NCI-H774 (cell line): ENCODE measurements at regions not wholly inside any gene's neighbourhood (a gene's known extent, or its start where the extent isn't known, plus 50 kb on each side); places are given as distances from the start of the nearest gene placed in this dataset.

Experiments
- DNase-seq: peaks from one replicate; lab custom pipeline; 2025; lab: John Stamatoyannopoulos, UW

- no peak for DNase-seq
Measured at GRCh38 chr10:3016016-3016415, 51.3 kb upstream of the PFKP start.

DNA sequence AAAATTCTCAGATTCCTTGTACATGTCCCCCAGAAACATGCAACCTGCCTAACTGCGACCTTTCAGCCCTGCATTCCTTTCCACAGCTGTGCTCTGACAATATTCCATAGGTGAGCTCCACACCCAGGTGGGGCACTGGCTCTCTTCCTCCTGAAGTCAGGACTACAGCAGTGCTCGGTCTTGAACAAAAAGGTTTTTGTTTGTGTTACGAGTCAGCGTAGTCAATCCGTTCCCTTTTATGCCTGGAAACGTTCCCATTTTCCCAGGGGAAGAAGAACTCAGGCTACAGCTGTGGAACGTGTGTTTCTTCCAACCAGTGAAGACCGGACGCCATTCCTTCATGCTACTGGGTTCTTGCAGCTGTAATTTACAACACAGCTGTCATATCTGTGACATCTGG lies 52.4 kb upstream of the PFKP start:
- no peak for DNase-seq

DNA sequence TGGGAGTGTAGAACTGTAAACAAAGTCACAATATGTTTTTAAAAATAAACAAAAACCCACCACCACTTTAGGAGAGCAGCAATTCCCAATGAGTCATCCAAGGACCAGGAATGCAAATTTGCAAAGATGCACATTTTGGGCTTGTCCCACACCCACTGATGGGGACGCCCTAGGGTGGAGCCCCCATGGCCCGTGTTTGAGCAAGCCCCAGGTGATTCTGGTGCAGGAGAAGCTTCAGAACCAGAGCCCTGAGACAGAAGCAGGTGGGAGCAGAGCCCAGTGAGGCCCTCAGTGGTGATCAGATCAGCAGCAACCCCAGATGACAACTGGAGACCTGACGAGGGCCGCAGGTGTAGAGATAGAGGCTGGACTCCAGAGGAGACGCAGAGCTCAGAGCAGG lies 55.1 kb upstream of the PFKP start:
- DNase-seq = no peak

- DNase-seq = no peak
Measured at GRCh38 chr10:3010816-3011460, 56.4 kb upstream of the PFKP start.

- DNase-seq = no peak
Measured at GRCh38 chr10:3010334-3010733, 57.0 kb upstream of the PFKP start.

GRCh38 chr10:3009341-3009740 lies 58.0 kb upstream of the PFKP start:
- DNase-seq = no peak

DNA sequence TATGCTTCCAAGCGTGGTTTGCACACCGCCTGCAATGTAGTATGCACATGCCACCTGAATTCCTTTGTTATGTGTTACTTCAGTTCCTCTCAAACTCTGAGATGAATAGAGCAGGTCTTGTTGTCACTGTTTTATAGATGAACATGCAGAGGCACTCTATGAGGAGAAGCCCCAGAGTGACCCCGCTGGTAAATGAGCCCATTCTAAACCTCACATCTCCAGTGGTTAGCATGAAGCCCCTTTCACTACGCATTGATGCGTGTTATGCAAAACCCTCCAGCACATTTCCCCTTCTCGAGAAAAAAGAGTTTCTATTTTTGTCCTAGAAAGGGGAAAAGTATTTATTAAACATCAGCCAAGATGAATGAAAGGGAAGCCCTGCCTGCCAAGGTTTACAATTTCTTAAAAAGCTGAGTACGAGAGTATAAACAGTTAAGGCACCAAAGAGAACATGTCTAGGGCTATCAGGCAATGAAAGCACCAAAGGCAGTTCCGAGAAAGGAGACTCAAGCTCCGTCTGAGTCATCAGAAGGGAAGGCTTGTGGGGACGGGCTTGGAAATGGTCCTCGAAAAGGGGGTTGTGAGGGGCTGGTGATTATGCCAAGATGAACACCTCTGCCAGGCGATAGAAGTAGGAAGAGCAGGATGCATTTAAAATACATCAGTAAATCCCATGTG lies 58.7 kb upstream of the PFKP start:
- DNase-seq = no peak

GRCh38 chr10:3006607-3007006 lies 60.7 kb upstream of the PFKP start:
- DNase-seq = no peak

DNA sequence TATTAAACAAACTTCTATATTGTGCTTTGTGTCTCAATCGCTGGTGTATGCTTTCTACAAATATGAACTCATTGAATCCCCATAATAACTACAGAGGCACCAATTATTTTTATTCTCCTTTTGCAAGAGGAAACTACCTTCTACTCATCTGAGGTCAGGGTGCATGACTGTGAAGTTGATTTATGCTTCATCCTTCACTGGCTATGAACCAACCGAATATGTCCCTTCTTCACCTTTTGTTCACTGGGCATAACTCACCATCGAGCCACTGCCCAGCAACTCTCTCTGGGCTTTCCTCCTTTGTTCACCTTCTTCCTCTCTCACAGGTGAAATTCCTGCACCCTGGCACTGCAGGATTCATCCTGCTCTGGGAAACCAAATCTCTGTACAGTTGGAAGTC lies 61.3 kb upstream of the PFKP start:
- DNase-seq = no peak

GRCh38 chr10:3002304-3002703 lies 65.0 kb upstream of the PFKP start:
- no peak for DNase-seq

GRCh38 chr10:3000048-3000447 lies 67.3 kb upstream of the PFKP start:
- DNase-seq = peak; percentile 16

GRCh38 chr10:2994221-2994961 lies 73.0 kb upstream of the PFKP start:
- DNase-seq = no peak

DNA sequence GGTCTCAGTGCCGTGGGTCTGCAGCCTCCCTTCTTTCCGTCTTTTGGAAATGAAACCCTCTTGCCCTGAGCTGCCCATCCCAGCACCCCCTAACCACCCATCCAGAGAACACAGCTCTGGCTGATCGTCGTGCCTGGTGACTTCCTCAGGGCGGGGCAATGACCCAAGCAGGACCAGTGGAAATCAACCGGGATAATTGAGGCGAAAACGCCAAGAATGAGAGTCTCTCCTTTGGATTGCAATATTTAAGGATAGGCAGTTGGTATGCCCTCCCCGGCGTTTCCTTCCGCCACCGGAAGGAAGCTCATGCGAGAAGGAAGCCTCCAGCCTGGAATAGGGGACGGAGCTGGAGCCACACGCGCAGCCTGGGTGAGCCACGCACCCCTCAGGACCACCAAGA lies 73.7 kb upstream of the PFKP start:
- DNase-seq = no peak

DNA sequence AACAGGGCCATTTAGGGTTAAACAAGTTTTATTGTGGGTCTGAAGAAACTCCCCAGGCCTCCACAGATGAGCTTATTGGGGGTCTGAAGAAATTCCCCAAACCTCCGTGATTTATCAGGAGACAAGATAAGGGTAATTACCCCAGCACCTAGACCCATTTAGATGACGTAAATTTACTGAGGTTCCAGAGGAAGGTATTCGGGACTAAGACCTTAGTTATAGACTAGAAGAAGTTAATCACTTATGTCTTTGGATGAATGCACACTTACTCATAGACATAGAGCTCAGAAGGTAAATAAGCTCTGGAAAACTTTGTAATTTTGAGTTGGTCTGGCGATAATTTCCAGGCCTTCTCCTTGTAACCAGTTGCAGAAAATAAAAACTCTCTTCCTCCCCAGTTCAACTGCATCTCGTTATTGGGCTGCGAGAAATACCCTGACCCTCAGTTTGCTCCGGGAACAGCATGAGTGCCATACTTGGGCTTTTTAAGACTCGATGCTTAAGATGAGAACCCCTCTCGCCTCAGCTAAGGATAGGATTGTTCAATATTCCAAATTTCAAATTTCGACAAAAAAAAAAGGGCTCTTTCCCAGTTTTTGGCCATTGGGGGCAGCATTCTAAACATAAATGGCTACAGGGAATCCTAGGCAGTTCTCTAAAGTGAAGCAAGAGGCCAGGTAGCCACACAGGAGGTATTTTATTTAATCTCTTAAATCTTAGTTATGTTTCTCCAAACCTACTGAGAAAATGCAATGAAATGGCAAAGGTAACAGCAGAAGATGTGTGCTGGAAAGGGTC lies 74.7 kb upstream of the PFKP start:
- DNase-seq = no peak

DNA sequence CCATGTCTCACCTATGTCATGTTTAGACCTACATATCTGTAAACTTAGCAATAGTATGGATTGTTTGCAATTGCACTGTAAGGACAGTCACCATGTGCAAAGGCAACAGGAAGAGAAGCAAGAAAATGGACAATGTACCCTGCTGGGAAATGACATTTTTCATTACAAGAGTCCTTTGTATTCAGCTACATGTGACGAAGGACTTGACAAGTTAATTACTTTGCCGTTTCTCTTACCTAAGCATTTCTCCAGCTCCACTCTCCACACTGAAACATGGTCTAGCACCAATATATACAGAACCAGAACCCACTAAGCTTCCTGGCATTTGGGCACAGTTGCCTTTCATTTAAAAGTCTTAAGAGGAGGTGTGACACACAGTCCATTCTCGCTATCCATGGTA lies 76.6 kb upstream of the PFKP start:
- DNase-seq = peak; percentile 87

GRCh38 chr10:2989292-2989947 lies 77.9 kb upstream of the PFKP start:
- no peak for DNase-seq

- DNase-seq = no peak
Measured at GRCh38 chr10:2987185-2987768, 80.1 kb upstream of the PFKP start.

DNA sequence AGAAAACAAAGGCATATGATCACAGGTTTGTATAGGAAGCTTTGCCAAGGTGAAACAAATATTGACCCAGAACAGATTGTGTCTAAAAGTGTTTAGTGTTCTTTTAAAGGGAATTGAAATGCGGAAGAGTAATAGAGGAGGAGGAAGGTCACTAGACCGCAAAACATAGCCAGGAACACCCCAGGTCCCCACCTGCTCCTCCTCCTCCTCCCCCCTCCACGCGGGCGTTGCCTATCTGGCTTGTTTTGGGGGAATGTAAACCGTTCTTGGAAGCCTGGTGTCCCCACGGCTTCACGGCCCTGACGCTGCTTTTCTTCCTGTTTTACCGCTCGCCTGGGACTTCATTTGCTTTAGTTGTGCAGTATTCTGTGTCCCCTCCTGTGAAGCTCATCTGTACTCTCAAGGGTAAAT lies 81.0 kb upstream of the PFKP start:
- peak; percentile 37 for DNase-seq

GRCh38 chr10:2985729-2986232 lies 81.6 kb upstream of the PFKP start:
- peak; percentile 83 for DNase-seq

- DNase-seq = no peak
Measured at GRCh38 chr10:2984682-2985081, 82.7 kb upstream of the PFKP start.

GRCh38 chr10:2982146-2982545 lies 85.2 kb upstream of the PFKP start:
- DNase-seq = no peak
